ENCODE measurements at regions not wholly inside any gene's neighbourhood (a gene's known extent, or its start where the extent isn't known, plus 50 kb on each side); places are given as distances from the start of the nearest gene placed in this dataset.
A peak's percentile ranks its signal among the peaks of the same experiment; 100 is the strongest.

- DNase-seq (ENCODE audit: low spot score), result peak; percentile 3
These were observed 66.3 kb upstream of the DGKK start for GRCh38 chrX:50536955-50537354.
